Large intestine (tissue), 3 donors: ENCODE measurements at regions not wholly inside any gene's neighbourhood (a gene's known extent, or its start where the extent isn't known, plus 50 kb on each side); places are given as distances from the start of the nearest gene placed in this dataset.

Experiments
- DNase-seq, 2 donors: peaks; one replicate each; pipeline versions ENCODE4 v3.0.0 to v3.0.0-alpha.2; 2013
- H3K27ac ChIP-seq: one replicate; pipeline ENCODE4 v1.5.1; 2013; ENCODE audit warnings: low read length
- H3K27me3 ChIP-seq: 2 replicates; pipeline ENCODE4 v1.6.1; 2013; ENCODE audit warnings: low read length; ENCODE audit not compliant: control insufficient read depth, insufficient read depth
- H3K36me3 ChIP-seq: 2 replicates; pipeline ENCODE4 v1.6.1; 2013; ENCODE audit warnings: low read length; ENCODE audit not compliant: control insufficient read depth, insufficient read depth
- H3K4me1 ChIP-seq: one replicate; pipeline ENCODE4 v1.6.1; 2013; ENCODE audit warnings: low read length; ENCODE audit not compliant: control insufficient read depth, insufficient read depth
- H3K4me3 ChIP-seq: one replicate; pipeline ENCODE4 v1.5.1; 2013; ENCODE audit warnings: low read length
- H3K9me3 ChIP-seq: one replicate; pipeline ENCODE4 v1.6.1; 2013; ENCODE audit warnings: mild to moderate bottlenecking, low read depth, low read length, moderate library complexity; ENCODE audit not compliant: control insufficient read depth
- whole genome bisulfite sequencing: methylation state at CpG from one replicate; pipeline ENCODE4 v1.1.5; 2013; ENCODE audit warnings: low lambda C conversion rate; ENCODE audit not compliant: insufficient coverage; 5-methylcytosine and 5-hydroxymethylcytosine counted together

DNA sequence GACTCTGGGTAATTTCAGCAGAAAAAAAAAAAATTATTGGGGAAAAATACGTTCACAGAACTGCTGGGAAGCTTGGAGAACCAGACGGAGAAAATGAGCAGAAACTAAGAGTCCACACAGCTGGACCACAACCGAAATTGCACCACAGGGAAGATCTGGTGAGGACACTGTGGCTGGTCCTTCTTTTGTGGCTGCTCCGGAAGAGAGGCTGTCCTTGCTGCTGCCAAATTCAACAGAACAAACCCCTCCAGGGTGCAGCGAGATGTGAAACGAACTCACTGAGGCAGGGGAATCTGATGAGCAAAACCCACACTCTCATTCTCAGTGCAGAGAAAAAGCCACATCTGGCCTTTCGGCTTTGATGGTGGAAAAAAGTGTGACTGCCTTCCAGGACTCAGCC, 200.0 kb downstream of the ACTL7B start:
- no peaks in the 10 kb centered on the region for H3K27me3 ChIP-seq
- H3K4me3 ChIP-seq: no peak overlapping the region
- WGBS: 40% methylated on average over 1 of the region's 7 CpGs
- H3K36me3 ChIP-seq: no peaks in the 10 kb centered on the region
- peaks cover 14% of the 10 kb centered on the region for H3K4me1 ChIP-seq
- DNase-seq: peak in 1 of 2 donors; percentile 15
- H3K27ac ChIP-seq: peak overlapping the region; percentile 7
- H3K9me3 ChIP-seq: peaks cover 9% of the 10 kb centered on the region

DNA sequence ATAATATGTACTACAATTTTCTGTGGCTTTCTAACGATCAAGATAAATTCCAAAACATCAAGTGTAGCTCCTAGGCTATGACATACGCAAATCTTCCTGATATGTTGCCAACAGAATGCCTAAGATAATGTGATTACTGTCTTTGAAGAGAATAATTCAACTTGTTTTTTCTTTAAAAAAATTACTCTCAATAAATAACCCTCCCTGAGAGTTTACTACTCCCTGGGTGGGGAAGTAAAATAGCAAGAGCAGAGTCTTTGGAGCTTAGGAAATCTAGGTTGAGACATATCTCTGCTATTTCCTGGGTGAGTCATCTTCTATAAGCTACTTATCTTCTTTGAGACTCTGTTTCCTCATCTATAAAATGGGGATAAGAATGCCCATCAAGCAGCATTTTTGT, 201.2 kb downstream of the ACTL7B start:
- 80% methylated on average over 1 of the region's 2 CpGs for WGBS

DNA sequence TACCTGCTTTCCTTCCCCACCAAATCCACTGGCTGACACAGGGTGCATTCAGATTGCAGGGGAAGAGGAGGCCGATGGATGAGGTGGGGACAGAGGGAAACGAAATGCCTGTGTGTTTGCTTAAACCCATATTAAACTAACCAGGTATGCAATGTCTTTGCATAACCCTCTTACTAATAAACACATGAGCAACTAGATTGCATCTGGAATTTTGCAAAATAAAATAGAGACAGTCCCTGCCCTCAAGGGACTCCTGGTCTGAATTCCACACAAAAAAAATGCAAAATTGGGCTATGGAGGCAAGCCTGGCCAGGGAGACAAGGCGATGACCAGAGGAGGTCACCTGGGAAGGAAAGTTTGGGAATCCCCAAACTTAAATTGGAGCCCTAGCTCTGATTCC, 202.9 kb downstream of the ACTL7B start:
- Histone ChIP-seq H3K27me3 (peaks cover 4% of the 10 kb centered on the region), H3K9me3 (no peaks in the 10 kb centered on the region), H3K4me1 (peaks cover 14% of the 10 kb centered on the region), H3K36me3 (no peaks in the 10 kb centered on the region), H3K4me3 (no peak overlapping the region), H3K27ac (no peak overlapping the region)
- WGBS: 100% methylated on average over 1 of the region's 3 CpGs
- DNase-seq: no peak

More for the DNA sequence above, 201.2 kb downstream of the ACTL7B start:
- no peaks in the 10 kb centered on the region for H3K36me3 ChIP-seq
- no peak for DNase-seq
- no peak overlapping the region for H3K4me3 ChIP-seq
- H3K27me3 ChIP-seq: peaks cover 3% of the 10 kb centered on the region
- H3K27ac ChIP-seq: no peak overlapping the region
- peaks cover 4% of the 10 kb centered on the region for H3K9me3 ChIP-seq
- H3K4me1 ChIP-seq: peaks cover 14% of the 10 kb centered on the region

DNA sequence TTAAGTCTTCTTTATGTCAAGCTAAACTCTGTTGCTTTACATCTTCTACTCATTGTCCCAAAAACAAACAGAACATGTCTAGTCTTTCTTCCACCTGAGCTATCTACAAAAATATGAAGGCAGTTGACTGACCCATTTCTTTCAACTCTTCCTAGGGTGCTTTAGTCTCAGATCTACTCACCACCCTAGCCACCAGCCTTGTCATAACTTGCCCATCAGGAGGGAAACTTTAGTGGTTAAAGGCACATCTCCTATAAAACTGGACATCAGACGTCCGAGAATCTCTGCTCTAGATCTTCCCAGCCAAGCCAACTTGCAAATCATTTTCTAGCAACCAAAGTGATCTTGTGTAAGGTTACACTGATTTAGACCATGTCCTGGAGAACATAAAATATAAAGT, 205.0 kb downstream of the ACTL7B start:
- Histone ChIP-seq H3K9me3 (no peaks in the 10 kb centered on the region), H3K27ac (no peak overlapping the region), H3K27me3 (peaks cover 4% of the 10 kb centered on the region), H3K4me3 (no peak overlapping the region), H3K36me3 (no peaks in the 10 kb centered on the region), H3K4me1 (peaks cover 6% of the 10 kb centered on the region)
- no peak for DNase-seq
- WGBS: no CpG with 5 or more reads among the region's 2 CpGs

DNA sequence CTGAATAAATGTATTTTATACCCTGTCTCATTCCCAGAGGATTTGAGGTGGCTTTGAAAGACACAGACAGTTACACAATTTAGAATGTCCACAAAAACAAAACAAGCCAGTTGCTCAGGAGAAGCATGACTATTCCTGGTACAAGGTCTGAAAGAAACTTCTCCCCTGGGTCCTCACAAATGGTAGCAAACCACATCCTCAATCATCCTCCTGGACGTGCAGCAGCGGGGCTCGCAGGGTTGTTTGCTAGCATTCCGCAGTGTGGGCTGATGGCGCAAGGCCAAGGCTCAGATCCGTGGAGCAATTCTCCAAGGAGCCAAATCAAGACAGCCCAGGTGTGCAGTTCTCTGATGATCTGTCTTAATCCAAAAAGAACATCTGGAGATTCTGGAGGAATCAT, 210.3 kb downstream of the ACTL7B start:
- Histone ChIP-seq H3K36me3 (no peaks in the 10 kb centered on the region), H3K9me3 (no peaks in the 10 kb centered on the region), H3K4me3 (no peak overlapping the region), H3K27me3 (peaks cover 4% of the 10 kb centered on the region), H3K4me1 (no peaks in the 10 kb centered on the region), H3K27ac (no peak overlapping the region)
- DNase-seq: no peak
- no CpG with 5 or more reads among the region's 6 CpGs for WGBS

DNA sequence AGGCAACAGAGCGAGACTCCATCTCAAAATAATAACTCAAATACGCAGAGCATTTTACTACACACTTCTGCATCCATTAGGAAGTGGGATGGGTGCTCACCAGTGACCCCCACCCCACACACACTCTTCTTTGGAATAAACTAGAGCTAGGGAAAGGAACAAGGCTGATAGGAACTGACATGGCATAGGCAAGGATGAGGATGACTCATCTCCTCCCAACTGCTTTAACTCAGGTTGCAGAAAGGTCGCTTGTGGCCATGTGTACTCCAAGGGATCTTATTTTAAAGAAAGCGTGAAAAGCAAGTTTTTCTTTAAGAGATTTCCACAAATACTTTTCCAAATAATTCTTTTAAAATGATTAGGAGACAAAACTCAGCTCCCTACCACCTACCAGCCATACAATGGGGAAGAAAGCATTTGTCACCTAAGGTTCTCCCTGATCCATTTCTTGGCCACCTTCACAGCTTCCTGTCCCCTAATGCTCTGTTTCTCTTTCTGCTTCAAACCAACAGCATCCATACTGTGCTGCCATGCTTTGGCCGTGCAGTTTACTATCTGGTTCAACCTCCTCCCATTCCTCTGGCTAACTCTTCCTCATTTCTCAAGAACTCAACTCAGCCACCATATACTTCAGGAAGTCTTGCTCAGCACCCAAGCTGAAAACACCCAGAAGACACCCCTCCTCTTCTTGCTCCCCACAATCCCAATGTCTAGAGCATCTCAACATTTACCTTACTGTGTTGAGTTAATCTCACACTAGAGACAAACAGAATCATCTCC, 211.9 kb downstream of the ACTL7B start:
- H3K4me3 ChIP-seq: no peak overlapping the region
- no peak overlapping the region for H3K27ac ChIP-seq
- H3K4me1 ChIP-seq: peaks cover 8% of the 10 kb centered on the region
- WGBS: 76% methylated on average over 2 of the region's 5 CpGs
- H3K27me3 ChIP-seq: no peaks in the 10 kb centered on the region
- no peaks in the 10 kb centered on the region for H3K9me3 ChIP-seq
- DNase-seq: no peak
- H3K36me3 ChIP-seq: no peaks in the 10 kb centered on the region

DNA sequence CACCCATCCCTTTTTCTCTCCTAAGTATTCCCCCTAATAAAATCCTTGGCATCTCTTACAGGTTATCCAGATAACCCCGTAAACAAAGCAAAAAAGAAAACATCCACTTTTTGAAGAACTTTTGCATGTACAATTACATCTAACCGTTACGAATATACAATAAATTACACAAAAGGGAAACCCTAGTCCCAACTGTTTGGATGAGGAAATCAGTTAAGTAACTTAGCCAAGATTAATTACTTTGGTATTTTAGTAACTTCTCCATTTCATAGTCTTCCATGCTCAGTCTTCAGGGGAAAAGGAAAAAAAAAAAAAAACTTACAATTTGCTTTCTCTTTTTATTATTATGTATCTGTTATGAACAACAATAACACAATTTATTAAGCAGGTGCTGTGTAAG, 212.9 kb downstream of the ACTL7B start:
- no peaks in the 10 kb centered on the region for H3K36me3 ChIP-seq
- DNase-seq: no peak
- peaks cover 8% of the 10 kb centered on the region for H3K4me1 ChIP-seq
- H3K27me3 ChIP-seq: no peaks in the 10 kb centered on the region
- no peak overlapping the region for H3K27ac ChIP-seq
- WGBS: 73% methylated on average over 3 of the region's 3 CpGs
- H3K9me3 ChIP-seq: no peaks in the 10 kb centered on the region
- no peak overlapping the region for H3K4me3 ChIP-seq

DNA sequence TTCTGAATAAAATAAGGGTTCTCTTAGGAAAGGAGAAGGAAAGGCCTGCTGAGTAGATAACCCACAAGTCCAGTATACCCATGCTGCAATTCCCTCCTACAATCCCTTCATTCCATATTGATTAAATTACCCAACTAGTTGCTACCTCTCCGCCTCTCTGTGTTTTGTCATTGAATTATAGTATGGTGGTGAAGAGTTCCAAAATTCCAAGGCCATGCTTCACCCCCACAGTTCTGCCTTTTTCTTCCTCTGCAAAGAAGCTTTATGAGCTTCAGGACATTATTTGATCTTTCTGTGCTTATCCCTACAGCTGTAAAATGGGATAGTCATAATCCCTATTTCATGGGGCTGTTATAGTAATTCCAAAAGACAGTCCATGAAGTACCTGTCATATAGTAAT, 215.6 kb downstream of the ACTL7B start:
- H3K4me3 ChIP-seq: no peak overlapping the region
- H3K36me3 ChIP-seq: no peaks in the 10 kb centered on the region
- H3K27ac ChIP-seq: peak overlapping the region; percentile 76
- WGBS: 100% methylated on average over 1 of the region's 1 CpG
- DNase-seq: no peak
- H3K4me1 ChIP-seq: peaks cover 15% of the 10 kb centered on the region
- no peaks in the 10 kb centered on the region for H3K27me3 ChIP-seq
- no peaks in the 10 kb centered on the region for H3K9me3 ChIP-seq

DNA sequence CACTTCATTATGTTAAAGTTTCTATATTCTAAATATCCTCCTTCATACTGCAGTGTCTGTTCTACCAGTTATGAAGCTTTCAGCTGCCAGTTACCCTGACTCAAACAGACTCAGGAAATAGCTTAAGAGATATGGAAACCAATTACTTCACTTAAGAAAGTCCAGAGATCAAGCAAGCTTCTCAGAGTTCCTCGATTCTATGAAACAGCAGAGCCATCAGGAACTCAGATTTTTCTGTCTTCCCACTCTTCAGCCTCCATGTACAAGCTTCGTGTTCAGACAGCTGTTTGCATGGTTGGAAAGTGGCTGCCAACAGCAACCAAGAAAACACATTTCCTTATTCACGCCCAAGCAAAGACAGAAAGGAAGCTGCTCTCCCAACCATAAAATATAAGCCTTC, 216.1 kb downstream of the ACTL7B start:
- no peak overlapping the region for H3K4me3 ChIP-seq
- 40% methylated on average over 1 of the region's 3 CpGs for WGBS
- H3K27me3 ChIP-seq: no peaks in the 10 kb centered on the region
- H3K9me3 ChIP-seq: no peaks in the 10 kb centered on the region
- peak overlapping the region; percentile 76 for H3K27ac ChIP-seq
- H3K36me3 ChIP-seq: no peaks in the 10 kb centered on the region
- DNase-seq: peak in 1 of 2 donors; percentile 69
- H3K4me1 ChIP-seq: peaks cover 15% of the 10 kb centered on the region

DNA sequence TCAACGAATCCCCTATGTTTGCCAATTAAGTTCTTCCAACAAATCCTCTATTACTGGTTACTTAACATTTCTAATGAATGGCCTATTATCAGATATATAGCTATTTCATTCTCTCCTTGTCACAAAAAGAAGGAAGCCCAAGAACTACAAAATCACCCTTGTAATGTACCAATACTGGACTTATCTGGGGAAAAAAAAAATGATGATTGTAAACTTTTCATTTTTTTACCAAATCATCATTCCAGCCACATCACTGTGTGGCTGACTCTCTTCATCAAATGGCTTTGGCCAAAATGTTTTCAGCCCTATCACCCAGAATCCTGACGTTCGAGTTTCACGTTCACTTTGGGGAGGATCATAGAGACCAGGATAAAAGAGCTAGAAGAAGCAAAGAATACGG, 216.7 kb downstream of the ACTL7B start:
- H3K27ac ChIP-seq: peak overlapping the region; percentile 76
- H3K27me3 ChIP-seq: no peaks in the 10 kb centered on the region
- no peaks in the 10 kb centered on the region for H3K9me3 ChIP-seq
- peaks cover 15% of the 10 kb centered on the region for H3K4me1 ChIP-seq
- no peak for DNase-seq
- H3K4me3 ChIP-seq: no peak overlapping the region
- WGBS: no CpG with 5 or more reads among the region's 5 CpGs
- no peaks in the 10 kb centered on the region for H3K36me3 ChIP-seq

DNA sequence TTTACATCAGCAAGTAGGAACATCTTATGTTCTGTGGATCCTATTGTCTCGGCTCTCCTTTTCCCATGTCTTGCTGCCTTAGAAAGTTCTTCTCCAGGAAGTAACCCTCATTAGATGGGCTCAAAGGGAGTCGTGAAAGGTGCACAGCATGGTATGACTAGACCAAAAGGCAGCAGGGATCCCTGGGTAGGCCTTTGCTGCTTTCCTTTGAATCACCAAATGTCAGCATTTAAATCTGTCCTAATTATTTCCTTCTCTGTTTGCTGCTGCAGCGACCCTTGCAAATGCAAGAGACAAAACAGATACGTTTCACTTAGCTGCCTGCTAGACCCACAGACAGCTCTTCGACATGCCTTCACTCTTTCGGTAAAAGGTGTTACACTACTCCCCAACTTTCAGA, 218.4 kb downstream of the ACTL7B start:
- no peak overlapping the region for H3K4me3 ChIP-seq
- no peaks in the 10 kb centered on the region for H3K36me3 ChIP-seq
- DNase-seq: no peak
- H3K9me3 ChIP-seq: no peaks in the 10 kb centered on the region
- no peaks in the 10 kb centered on the region for H3K27me3 ChIP-seq
- H3K4me1 ChIP-seq: peaks cover 15% of the 10 kb centered on the region
- 60% methylated on average over 1 of the region's 6 CpGs for WGBS
- H3K27ac ChIP-seq: no peak overlapping the region
